Activated CD8-positive, alpha-beta memory T cell treated with anti-CD3 and anti-CD28 coated beads for 24 hours (primary cell): ENCODE measurements at regions not wholly inside any gene's neighbourhood (a gene's known extent, or its start where the extent isn't known, plus 50 kb on each side); places are given as distances from the start of the nearest gene placed in this dataset.

Experiments
- DNase-seq: peaks from one replicate; pipeline ENCODE4 v3.0.0-alpha.2; 2020

DNA sequence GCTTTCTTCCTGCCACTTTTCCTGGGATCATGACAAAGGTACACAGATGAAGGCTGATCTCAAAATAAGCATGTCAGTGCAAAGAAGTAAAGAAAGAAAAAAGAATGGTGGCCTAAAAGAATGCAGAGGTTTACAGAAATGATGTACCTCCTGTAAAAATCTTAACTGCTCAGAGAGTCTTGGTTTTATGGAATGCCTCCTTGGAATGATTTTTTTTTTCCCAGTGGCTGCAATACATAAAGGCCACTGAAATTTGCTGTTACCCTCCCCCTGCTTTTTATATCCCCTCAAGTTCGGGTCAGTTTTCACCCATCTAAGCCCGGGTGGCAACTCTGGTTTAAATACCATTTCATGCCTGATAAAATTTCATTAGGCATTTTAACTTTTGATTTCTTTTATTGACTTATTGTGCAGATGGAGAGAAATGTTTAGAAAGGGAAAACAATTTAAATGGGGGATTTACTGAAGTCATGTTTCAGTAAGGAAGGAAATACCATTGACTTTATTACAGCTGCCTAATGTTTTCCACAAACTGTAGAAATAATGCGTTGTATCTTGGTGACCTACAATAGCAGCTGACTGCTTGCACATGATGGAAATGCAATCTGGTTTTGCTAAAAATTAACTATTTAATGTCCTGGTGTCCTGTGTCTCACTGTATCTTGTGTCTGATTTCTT, 102.5 kb downstream of the SAMD9 start:
- no peak for DNase-seq

DNA sequence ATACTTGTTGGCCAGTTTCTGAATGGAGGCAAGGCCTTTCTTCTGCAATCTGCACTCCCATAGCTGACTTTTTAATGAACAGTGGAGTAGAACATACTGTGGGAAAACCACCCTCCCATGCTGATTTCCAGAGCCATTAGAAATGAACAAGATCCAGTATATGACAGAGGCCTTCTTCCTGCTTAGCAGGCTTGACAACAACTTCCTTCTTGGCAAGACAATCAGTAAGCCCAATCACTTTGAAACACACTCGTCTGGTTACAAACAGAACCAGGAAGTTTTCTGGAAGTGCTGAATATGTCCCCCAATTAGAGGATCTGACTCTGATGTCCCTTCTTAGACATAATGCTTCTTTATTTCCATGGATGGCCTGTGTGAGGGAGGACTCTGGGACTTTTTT, 103.4 kb downstream of the SAMD9 start:
- no peak for DNase-seq

DNA sequence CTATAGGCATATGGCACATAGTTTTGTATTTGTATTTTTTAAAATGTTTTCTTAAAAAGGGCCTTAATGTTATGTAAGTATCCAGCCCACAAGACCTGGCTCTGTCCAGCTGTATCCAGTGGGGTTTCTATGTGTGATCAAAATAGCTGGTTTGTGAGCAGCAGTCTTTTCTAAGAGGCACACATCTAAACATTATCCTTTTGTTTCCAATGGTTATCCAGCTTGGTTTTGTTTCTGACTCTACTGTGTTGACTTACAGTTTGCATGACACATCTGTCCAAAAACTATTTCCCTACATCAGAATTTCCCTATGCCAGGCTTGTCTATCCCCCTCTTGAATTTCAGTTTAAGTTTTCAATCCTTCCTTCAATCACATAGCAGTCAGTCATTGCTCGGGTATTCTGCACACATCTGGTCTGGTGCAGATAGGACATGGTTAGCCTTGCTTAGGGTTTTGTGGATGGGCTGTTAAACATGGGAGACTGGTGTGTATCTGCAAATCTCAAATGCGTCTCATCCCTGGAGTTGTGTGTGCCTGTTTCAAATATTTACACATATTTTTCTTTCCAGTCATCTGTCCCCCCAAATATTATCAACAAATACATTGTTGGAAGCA, 104.2 kb downstream of the SAMD9 start:
- DNase-seq, result no peak

DNA sequence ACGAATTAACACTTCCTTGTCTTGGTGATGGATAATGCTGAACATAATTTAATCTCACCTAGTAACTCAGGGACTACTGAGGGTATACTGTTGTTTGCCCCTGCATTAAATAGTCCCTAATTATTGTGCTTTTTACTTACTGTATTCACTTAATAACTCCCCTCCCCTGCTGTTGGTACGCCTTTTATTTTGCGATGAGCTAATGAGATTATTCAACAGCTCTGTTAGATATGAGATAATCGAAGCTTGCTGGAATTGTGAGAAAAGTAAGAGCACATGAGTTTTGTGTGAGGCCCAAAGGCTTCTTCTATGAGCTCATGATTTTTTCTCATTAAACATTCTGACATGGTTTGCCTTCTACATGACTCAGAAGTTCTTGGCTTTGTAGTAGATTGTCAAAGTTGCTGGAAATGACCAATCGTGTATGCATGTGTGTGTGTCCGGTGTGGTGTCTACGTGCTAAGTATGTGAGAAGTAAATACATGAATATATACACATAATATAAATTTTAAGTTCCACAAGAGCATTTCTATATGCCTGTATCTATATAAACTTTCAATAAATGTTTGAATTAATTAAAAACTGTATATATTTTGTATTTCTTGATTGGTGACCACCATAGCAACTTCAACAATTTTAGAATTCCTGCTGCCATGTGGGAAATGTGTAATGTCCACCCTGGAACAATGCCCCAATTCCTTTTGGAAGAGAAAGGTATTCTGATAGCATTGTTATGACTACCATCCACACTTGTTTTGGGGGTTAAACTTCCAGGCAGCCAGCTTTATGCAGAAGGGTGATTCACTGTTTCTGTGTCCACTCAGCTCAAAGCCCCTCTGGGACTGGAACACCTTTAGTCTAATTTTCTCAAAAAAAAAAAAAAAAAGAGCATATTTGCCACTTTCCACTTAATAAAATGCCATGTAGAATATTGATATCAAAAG, 106.2 kb downstream of the SAMD9 start:
- no peak for DNase-seq

DNA sequence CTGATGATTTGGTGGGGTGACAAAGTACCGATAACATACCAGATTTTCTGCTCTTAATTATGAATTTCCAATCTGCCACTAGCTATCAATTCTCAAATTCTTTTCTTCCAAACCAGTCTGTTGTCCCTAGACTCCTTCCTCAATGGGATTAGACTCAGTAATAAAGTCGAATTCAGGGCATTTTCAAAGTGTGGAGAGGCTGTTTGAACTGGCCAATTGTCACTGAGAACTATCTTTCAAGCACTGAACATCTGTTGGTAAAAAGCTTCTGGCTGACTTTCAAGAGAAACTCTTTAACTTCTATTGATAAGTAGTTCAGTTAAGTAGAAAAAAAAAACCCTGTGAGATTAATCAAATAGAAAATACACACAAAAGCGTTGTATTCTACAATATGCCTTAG, 108.9 kb downstream of the SAMD9 start:
- DNase-seq, result no peak

DNA sequence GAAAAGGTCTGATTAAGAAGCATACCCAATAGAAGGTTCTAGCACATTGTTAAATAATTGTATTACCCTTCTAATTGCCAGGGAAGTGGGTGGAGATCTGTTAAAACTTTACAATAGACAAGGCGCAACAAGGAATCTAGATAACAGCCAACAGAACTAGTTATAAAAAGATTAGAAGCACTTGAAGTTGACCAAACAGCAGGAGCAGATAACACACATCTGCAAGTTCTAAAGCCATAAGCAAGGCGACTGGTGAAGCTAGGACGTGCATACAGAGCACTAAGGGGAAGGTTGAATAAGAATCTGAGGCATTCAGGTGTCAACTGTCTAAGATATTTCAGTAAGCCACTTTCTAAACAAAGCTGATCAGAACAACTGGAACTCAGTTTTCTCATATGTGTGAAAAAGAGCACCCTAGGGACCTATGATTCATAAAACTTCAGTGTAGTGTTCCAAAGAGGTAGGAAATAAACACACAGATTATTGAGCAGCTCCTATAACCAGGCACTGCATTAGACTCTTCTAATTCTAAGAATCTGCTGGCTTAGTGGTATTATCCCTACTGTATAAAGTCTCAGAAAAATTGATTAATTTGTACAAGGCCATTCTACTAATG, 111.2 kb downstream of the SAMD9 start:
- no peak for DNase-seq

DNA sequence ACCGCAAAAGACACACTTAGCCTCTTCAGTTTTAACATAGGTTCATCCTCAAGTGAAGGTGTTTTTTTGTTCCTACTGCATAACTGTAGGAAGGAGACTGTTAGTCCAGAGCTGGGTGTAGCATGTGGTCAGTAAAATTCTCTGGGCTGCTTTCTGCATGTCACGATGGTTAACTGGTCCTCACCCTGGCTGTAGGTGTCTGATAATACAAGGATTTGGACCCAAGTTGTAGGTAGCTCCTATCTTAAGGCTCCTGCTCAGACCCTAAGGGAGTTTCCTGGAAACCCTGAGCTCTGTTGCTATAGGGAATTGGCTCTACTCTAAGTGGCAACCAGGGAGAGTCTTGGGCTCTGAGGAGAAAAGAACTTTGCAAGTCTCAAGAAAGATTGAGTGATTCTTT, 112.9 kb downstream of the SAMD9 start:
- DNase-seq, result no peak

DNA sequence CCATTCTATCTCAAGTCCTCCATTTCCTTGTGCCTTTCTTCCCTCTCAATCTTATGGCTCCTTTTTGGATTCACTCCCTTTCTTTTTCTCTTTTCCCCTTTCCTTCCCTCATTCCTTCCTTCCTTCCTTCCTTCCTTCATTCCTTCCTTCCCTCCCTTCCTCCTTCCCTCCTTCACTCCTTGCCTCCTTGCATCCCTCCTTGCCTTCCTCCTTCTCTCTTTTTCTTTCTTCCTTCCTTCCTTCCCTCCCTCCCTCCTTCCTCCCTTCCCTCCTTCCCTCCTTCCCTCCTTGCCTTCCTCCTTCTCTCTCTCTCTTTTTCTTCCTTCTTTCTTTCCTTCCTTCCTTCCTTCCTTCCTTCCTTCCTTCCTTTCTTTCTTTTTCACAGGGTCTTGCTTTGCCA, 120.1 kb downstream of the SAMD9 start:
- DNase-seq, result no peak

DNA sequence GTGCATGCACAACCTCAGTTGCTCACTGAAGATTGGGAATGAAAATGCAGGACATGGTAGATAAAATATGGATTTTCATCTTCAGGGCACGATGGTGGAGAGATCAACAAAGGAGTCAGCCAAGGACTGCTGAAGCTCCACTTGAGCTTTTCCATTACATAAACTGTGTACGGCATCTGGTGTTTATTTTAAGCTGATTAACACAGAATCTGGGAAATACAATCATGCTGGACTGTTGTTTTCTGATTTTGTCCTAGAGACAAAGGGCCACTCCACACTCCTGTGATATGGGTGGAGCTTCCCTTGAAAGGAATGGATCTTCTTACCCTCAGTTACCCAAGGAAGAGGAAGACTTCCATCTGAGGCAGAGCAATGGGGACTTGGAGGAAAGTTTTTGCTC, 120.6 kb downstream of the SAMD9 start:
- DNase-seq, result no peak

DNA sequence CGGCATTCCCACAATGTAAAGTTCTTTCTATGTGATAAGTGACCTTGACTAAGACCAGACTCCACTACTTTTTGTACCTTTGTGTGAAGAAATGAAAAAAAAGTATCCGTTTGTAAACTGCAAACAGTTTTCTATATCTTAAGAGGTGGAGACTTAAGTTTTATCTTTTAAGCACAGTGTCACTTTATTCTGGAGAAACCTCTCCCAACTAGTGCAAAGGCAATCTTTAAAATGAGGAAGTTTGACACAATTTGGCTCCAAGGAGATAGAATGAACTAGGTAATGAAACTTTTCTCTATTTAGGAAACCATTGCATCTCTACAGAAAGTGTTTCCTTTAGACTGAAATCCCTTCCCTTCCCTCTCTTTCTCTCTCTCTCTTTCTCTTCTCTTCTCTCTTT, 122.9 kb downstream of the SAMD9 start:
- DNase-seq, result no peak

DNA sequence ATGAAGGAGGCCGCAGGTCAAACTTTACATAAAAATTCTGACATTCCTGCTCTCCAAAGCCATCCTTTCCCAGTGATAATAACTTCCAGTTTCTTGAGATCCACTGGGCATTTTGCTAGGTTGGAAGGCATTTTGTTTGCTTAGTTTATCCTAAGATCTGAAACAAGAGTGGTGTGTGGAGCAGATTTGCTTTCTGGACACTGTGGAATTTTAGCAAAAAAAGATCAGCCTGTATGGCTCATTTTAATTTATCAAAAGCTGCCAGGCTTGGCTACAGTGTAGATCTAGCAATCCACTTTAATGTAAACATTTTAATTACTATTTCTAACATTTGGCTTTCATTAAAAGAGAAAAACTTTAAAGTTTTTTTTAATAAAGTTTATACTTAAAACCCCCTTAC, 124.8 kb downstream of the SAMD9 start:
- DNase-seq, result no peak

DNA sequence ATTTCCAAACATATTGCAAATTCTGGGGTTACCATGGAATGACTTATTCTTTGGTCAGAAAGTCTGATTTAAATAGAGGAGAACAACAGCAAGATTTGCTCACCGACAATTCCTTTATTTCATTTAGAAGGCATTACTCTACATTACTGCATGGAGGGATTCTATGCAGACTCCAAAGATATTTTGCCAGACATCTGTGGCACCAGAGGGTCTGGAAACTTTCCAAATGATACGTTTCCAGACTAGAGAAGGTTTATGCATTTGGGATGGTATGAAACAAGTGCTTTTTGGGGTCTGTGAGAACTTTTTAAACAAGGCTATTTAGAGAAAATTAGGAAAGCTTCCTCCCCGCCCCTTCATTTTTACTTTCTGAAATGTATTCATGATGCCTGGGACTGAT, 125.3 kb downstream of the SAMD9 start:
- DNase-seq, result no peak

DNA sequence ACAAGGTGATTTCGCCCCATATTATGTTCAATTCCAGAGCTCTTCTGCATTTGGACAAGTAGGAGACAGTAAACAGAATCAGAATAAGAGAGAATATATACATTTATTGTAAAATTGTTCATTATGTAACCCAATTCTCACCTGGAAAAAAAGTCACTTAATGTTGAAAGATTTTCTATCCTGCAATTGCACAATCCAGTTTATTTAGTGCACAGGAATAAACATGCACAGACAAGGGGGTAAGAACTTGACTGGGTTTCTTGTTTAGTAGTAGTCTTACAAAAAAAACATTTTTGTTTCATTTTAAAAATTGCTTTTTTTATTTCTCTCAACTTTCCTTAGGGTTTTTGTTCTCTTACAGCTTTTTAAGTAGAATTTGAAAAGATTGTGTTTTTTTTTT, 126.6 kb downstream of the SAMD9 start:
- no peak for DNase-seq

DNA sequence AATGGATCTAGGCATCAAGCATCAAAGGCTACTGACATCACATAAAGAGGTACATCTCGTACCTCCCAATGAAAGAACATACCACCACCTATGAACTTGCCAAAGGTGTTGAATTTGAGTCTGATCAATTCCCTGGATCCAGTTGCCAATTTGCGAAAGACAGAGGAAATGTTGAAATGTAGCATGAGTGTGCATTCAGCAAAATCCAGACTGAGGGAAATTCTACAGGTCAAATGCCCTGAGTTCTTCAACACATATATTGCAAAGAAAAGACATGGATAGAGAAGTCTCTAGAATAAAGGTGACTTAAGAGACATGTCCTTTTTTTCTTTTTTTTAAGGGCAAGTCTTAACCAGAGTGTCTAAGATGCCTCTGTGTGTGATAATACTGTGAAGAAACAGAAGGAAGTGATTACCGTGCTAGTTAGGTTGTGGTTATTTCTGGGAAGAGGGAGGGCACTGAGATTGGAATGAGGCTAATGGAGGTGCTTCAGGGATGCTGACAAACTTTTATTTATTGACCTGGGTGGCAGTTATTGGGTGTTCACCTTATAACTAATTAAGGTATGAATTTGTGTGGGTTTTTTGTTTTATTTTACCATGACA, 128.7 kb downstream of the SAMD9 start:
- no peak for DNase-seq

DNA sequence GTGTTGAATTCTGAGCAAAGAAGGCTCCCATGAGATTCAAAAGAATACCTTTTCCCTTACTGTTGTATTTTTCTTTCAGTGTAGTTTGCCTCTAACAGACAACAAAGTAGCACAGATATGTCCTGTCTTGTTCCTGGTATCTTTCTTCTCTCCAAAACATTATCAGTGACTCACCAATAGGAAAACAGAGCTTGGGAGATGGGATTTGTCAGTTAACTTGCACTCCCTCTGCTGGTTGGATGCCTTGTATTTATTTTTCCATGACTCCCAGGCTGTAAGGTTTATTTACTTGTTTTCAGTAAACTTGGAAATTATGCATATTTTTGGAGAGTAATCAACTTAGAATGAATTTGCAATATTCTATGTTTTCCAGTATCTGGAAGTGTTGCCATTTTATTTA, 129.7 kb downstream of the SAMD9 start:
- no peak for DNase-seq

DNA sequence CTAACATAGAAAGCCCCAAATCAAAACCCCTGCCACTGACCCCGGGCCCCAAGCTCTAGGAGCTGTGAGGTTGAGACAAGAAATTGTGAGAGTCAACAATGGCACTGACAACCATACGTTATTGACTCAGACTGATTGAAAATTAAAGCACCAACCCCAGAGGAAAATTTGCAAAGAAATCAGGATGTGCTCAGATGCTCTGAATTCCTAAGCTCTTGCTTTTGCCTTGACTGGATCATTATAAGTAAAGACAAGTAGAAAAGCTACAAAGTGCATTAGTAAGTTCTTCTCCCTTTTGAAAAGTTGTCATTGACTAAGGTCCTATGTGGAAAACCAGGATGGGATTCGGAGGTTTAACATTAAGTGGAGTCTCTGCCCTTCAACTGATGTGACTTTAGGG, 130.2 kb downstream of the SAMD9 start:
- no peak for DNase-seq

DNA sequence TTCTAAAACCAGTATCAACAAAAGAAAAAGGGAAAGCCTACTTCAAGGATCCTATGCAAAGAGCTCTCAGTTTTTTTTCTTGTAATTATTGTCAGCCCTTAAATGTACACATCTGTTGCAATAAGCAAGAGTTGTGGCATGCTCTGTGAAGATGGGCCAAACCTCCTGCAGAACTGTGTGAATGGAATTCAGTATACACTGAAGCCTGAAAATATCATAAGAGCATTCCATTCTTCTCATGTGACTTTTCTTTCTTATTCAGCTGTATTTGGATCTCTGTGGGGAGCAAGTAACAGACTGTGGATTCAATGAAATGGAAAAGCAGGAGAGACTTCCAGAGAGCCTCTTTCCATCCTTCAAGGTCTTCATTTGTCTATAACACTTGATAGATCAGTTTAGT, 130.7 kb downstream of the SAMD9 start:
- no peak for DNase-seq

DNA sequence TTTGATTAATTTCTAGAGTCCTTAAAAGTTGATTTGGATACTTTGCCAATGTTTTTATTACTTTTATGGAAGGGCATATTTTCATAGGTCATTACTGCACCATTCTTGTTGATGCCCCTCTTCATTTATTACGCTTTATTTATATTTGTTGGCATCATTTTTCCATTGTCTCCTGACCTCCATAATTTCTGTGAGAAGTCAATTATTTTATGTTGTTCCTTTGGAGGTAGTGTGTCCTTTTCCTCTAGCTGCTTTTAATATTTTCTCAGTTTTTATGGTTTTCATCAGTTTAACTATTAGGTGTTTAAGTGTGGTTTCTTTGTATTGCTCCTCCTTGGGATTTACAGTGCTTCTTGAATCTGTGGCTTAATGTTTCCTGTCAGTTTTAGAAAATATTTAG, 134.9 kb downstream of the SAMD9 start:
- no peak for DNase-seq

DNA sequence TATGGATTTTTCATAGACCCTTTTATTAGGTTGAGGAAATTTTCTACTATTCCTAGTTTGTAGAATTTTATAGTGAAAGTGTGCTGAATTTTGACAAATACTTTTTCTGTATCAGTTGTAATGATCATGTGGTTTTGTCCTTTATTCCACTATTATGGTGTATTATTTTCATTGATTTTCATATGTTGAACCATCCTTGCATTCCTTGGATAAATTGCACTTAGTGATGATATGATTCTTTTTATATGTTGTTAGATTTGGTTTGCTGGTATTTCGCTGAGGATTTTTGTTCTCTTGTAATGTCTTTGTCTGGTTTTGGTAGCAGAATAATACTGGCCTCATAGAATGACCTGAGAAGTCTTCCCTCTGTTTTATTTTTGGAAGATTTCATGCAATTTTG, 140.6 kb upstream of the CDK6 start:
- no peak for DNase-seq

DNA sequence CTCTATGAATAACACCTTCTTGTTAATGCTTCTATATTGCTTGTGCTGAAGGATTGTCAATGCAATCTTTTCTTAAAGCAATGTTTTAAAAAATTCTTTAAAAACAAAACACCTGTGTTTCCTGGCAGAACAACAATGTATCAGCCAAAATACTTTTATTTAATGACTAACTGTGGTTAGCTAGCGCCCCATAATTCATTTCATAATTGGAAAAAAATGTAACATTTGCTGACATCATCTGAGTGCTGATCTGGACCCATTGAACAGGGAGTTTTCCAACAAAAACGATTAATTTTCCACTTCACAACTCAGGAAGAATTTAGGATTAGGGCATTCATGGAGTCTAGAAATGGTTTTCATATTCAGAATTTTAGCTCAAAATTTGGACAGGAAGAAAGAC, 137.6 kb upstream of the CDK6 start:
- DNase-seq, result no peak

DNA sequence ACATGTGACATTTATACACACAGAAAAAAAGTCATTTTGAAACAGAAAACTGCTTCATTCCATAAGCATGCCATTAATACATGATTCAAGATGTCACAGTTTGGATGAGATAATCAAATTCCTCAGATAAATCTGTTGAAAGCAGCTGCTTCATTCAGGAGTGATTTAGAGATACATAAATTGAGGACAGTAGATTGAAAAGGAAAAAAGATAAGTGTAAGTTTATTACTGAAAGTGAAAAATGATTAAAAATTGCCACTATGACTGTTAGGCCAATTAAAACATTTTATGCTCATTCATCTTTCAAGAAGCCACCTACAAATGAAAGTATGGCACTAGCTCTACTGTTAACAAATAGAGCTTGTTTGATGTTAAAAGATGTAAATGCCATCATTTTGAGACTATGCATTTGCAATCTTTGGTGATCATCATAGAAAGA, 136.9 kb upstream of the CDK6 start:
- no peak for DNase-seq

DNA sequence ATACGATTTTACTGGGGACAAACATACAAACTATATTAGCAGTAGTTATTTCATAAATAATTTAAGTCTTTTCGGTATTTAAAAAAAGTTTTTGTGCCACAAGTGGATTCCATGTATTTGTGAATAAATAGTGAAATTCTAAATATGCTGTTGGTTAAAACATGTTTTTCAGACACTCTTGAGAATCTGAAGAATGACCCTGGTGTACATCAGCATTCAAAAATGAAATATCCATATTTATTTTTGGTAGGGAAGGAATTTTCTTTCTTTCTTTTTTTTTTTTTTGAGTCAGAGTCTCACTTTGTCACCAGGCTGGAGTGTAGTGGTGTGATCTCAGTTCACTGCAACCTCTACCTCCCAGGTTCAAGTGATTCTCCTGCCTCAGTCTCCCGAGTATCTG, 136.1 kb upstream of the CDK6 start:
- no peak for DNase-seq

DNA sequence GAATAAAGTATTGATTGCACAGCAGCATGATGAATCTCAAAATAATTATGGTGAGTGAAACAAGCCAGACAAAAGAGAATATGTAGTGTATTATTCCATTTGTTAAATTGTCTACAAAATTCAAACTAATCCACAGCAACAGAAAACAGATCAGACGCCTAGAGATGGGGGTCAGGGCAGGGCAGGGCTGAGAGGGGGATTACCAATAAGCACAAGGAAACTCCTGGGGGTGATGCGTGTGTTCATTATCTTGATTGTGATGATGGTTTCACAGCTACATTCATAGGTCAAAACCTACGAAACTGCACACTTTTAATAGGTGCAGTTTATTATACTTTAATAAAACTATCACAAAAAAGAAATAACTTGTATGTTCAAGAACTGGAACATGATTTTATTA, 132.7 kb upstream of the CDK6 start:
- DNase-seq, result no peak
